Right lung (tissue), 2 donors: ENCODE measurements at regions not wholly inside any gene's neighbourhood (a gene's known extent, or its start where the extent isn't known, plus 50 kb on each side); places are given as distances from the start of the nearest gene placed in this dataset.

Source experiments
- DNase-seq, 2 donors: peaks; one replicate each; pipeline ENCODE4 v3.0.0-alpha.2; 2013

DNA sequence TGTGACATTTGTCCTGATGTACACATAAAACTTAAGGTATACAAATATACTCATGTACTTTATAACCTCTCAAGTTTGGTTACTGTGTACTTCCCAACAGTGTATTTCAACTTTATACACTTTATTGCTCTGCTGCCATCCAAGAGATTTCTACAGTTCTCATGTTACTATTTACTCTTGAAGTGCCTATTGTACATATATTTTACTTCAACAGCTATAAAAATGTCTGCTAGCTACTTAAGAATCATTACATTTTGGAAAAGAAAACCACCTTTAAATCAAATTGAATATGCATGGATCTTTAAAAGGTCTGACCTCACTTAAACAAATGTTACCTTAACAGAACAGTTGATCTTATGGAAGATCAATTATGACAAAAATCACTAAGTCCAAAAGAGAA lies 1056.4 kb downstream of the ADGRL3 start:
- no peak for DNase-seq

DNA sequence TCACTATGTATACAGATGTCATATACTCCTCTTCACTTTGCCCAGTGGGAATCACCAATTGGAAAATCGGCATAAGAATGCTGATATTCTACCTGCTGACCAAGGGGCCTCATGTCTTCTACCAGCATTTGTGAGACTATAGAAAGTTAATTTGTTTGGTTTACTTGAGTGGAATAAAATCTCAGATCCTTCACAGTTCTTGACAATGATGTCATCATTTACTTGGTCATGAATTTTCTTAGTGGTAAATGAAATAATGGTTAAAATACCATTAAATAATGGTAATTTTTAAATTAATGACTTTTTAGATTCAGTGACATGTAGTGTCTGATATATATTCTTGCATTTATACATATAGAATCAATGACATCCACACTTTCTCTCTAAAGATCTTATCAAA lies 1052.6 kb downstream of the ADGRL3 start:
- no peak for DNase-seq

DNA sequence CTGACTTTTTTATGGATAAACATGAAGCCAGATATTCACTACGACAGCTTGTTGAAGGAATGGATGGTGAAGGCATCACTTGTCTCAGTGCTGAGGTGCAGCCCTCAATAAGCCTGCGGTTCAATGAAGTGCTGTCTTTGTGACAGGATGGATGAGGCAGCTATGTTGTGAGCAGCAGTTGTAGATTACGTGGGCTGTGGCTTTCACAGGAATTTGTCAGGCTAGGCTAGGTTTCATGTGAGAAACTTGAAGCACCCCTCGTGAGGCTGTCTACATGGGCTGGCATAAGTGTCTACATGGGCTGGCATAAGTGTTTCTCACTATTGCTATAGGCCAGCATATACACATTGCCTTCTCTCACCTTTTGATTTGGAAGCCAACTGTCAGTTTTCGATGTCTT lies 1050.0 kb downstream of the ADGRL3 start:
- DNase-seq: no peak

DNA sequence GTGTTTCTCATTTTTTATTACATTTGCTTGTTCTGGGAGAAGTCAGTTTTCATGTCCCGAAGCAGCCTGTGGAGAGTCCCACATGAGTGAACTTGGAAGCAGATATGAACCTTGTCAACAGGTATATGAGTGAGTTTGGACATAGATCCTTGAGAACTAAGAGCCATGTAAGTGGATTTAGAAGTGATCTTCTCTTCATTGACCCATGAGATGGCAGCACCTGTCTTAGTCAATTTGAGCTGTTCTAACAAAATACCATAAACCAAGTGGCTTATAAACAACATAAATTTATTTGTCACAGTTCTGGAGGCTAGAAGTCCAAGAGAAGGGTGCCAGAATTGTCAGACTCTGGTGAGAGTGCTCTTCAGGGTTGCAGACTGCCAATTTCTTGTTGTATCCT lies 1043.8 kb downstream of the ADGRL3 start:
- DNase-seq: no peak

DNA sequence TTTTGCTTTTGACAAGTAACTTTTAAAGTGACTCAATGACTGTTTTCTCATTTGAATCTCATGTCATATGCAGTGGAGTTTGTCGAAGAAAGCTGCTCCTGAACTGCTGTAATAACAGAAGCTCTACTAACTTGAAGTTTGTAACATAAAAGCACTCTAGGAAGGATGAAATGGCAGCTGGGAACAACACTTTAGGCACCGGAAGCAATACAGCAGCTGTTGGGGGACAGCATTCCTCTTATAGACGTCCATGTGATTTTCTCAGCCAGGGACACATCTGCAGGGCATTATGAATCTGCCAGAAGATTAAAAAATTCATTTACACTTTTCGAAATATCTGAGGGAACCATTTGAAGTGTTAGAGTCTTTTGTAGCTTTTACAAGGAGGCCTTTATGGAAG lies 1035.8 kb downstream of the ADGRL3 start:
- no peak for DNase-seq

- no peak for DNase-seq
These were observed 1032.7 kb downstream of the ADGRL3 start for GRCh38 chr4:62232814-62233213.

- DNase-seq: no peak
These were observed 1031.9 kb downstream of the ADGRL3 start for GRCh38 chr4:62231994-62232393.

DNA sequence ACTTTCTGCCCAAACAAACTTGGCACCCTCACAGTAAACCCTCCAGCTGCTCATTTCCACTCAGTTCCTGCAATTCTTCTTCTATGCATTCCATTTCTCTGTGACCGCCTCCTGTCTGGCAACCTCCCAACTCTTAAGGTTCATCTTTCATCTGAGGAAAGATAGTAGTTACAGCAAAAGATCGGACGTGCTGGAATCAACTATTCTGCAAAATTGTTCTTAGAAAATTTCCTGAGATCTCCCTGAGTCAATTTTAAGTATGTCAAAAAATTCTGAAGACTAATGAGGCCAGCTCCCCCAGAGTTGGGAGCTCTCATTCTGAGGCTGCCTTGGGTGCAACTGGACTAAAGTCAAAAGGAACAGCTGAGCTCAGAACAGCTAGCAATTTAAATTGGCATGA lies 1026.0 kb downstream of the ADGRL3 start:
- DNase-seq: no peak

DNA sequence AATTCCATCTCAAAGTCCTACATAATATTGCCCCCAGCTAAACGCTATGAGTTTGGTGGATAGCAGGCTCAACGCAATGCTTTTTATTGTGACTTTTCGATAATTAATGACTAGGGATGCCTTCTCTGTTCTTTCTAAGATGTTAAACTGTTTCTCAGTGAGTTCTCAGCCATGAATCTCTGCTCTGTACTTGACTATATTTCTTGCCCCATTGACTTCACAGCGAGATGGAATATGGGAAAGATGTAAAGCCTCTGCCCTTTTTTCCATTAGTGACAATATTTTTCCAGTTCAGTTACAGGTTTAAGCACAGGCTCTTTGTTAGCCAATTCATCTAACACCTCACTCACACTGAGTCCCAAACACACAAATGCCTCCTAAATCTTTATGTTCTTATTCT lies 1022.0 kb downstream of the ADGRL3 start:
- no peak for DNase-seq

- DNase-seq: peak in 1 of 2 donors; percentile 36
These were observed 1010.4 kb downstream of the ADGRL3 start for GRCh38 chr4:62210486-62210885.

- DNase-seq: peak in 1 of 2 donors; percentile 21
These were observed 1009.8 kb downstream of the ADGRL3 start for GRCh38 chr4:62209757-62210485.

DNA sequence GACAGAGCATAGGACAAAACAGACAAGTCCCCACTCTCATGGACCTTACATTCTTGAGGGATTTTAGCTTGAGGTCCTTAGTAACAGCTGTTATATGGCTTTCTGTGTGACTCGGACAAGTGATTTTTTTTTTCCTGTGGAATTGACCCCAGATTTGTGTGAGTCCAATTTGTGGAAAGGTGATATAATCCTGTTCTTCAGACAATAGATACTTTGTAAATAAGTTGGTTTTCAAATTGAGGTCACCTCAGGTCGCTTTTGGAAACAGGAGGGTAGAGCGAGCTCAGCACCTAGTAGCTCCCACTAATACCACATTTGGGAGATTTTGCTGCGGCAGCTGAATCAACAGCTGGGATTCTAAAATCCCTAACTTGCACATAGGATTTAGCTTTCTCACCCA lies 1008.8 kb downstream of the ADGRL3 start:
- DNase-seq: no peak

DNA sequence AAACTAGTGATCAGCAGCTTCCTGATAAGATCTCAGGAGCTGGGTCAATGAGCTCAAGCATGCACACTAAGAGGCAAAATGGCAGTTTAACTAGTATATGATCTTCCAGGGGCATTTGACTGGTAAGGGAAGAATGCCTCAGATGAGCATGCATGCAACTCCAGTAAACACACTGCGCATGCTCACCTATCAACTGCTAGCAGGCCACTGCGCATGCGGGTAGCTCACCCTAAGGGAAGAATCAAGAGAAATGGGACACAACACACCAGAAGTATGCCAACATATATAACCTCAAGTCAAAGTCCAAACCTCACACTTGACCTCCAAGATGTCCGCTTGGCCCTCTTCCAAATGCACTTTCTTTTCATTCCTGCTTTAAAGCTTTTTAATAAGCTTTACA lies 1004.0 kb downstream of the ADGRL3 start:
- DNase-seq: no peak

DNA sequence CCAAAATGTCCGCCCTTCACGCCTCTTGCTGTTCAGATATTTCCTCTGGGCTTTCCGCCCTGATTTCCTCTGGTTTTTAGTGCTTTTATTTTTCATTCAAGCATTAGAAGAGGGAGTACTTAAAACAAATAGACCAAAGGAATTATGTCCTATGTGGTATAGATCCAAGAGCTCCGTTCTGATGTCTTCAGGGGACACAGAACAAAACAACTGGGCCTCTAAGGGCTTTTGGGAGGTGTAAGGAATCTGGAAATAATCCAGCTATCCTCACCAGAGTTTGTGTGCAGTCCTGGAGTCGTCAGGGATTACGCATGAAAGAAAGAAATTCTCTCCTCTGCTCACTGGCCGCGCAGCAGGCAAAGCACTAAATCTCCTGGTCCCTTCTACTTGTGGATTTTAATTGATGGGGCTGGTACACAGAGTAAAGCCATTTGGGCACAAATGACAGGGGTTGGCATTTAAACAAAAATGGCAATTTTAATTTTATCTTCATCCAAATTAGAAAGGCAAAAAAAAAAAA lies 999.2 kb downstream of the ADGRL3 start:
- DNase-seq: no peak

DNA sequence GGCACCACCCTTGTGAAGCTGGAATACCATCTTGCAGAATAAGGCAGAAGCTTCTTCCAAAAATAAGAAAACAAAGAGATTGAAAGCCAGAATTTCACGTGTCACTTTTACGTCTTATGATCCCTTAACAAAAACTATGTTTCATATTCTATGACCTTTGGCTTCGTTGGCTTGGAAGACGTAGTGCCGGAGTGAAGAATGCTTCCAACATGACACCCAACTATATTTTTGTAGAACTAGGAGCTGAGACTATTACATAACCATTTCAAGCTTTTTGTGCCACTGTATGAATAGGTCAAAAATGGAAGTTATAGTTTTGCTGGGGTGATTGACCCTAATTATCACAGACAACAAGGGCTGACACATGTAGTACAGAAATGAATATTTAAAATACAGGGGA lies 996.2 kb downstream of the ADGRL3 start:
- no peak for DNase-seq

GRCh38 chr4:62194342-62194741 lies 994.2 kb downstream of the ADGRL3 start:
- no peak for DNase-seq

DNA sequence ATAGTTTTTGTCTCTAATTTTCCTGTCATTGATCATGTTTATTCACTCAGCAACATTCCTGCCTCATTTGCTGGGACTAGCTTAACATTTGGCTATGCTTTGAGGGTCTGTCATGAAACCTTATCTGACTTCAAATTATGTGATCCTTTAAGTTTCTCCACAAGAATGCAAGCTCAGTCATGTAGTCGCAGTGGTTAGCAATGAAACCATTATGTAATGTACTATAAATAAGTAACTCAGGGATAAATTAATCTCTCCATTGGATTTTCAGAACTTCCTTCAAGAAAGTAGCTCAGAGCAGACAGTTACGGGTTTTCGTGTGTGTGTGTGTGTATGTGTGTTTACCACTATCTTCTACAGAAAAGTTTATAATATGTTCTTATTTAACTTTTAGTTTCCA lies 993.6 kb downstream of the ADGRL3 start:
- DNase-seq: no peak

GRCh38 chr4:62191451-62192240 lies 991.5 kb downstream of the ADGRL3 start:
- no peak for DNase-seq

- DNase-seq: no peak
These were observed 970.1 kb downstream of the ADGRL3 start for GRCh38 chr4:62170235-62170634.

DNA sequence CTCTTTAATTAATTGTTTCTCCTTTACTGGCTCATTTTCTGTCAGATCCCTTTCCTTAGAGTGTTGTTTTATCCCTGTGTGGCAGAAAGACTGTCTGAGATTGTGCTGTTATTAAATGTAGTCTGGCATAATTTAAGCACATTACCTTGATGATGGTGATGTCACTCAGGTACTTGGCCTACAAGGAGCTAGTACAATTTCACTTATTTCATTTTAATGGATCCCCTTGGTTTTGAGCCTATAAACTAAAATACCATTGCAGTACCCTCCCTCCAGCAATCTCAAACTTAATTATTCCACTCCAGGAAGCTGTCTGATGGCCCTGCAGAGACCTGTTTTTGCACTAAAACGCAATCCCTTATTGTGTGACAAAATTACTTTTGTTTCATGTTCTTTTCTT lies 968.6 kb downstream of the ADGRL3 start:
- DNase-seq: no peak

GRCh38 chr4:62162606-62163005 lies 962.5 kb downstream of the ADGRL3 start:
- DNase-seq: no peak

DNA sequence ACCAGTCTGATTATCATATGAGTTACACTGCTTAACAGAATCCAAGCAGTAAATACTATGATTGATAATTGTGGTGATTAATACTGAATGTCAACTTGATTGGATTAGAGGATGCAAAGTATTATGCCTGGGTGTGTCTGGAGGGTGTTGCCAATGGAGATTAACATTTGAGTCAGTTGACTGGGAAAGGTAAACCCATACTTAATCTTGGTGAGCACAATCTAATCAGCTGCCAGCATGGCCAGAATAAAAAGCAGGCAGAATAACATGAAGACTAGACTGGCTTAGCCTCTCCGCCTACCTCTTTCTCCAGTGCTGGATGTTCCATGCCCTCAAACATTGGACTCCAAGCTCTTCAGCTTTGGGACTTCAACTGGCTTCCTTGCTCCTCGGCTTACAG lies 961.3 kb downstream of the ADGRL3 start:
- DNase-seq: no peak

GRCh38 chr4:62159876-62160275 lies 959.8 kb downstream of the ADGRL3 start:
- DNase-seq: no peak
